ENCODE measurements at regions not wholly inside any gene's neighbourhood (a gene's known extent, or its start where the extent isn't known, plus 50 kb on each side); places are given as distances from the start of the nearest gene placed in this dataset.

GRCh38 chr12:111193496-111193895 lies 175.4 kb downstream of the PHETA1 start:
- H3K36me3 ChIP-seq = no peaks in the 10 kb centered on the region
- H3K9me3 ChIP-seq = no peaks in the 10 kb centered on the region
- H3K4me3 ChIP-seq = no peak overlapping the region
- TF ChIP-seq CTCF (IDR thresholded peaks at IDR 0.05) = no peak
- no peaks in the 10 kb centered on the region for H3K4me1 ChIP-seq
- no peak overlapping the region for H3K27ac ChIP-seq
- no peak for ATAC-seq
- no peak for DNase-seq
- intact Hi-C loops (cut with DNase I) = no loop called here
- H3K27me3 ChIP-seq = peaks cover 25% of the 10 kb centered on the region

GRCh38 chr12:111193067-111193466 lies 175.8 kb downstream of the PHETA1 start:
- Histone ChIP-seq H3K36me3 (no peaks in the 10 kb centered on the region), H3K4me3 (no peak overlapping the region), H3K9me3 (no peaks in the 10 kb centered on the region), H3K27ac (no peak overlapping the region), H3K27me3 (peaks cover 26% of the 10 kb centered on the region), H3K4me1 (no peaks in the 10 kb centered on the region)
- DNase-seq (no peak), ATAC-seq (no peak)
- intact Hi-C loops (cut with DNase I) = no loop called here
- no peak for TF ChIP-seq CTCF (IDR thresholded peaks at IDR 0.05)

GRCh38 chr12:111192647-111193046 lies 176.2 kb downstream of the PHETA1 start:
- Histone ChIP-seq H3K4me1 (no peaks in the 10 kb centered on the region), H3K36me3 (no peaks in the 10 kb centered on the region), H3K9me3 (no peaks in the 10 kb centered on the region), H3K27ac (no peak overlapping the region), H3K27me3 (peaks cover 26% of the 10 kb centered on the region), H3K4me3 (no peak overlapping the region)
- DNase-seq = no peak
- ATAC-seq = no peak
- TF ChIP-seq CTCF (IDR thresholded peaks at IDR 0.05) = no peak
- intact Hi-C loops (cut with DNase I) = no loop called here

GRCh38 chr12:111190741-111191526 lies 178.0 kb downstream of the PHETA1 start:
- Histone ChIP-seq H3K27me3 (peaks cover 22% of the 10 kb centered on the region), H3K4me3 (no peak overlapping the region), H3K4me1 (no peaks in the 10 kb centered on the region), H3K9me3 (no peaks in the 10 kb centered on the region), H3K27ac (no peak overlapping the region), H3K36me3 (no peaks in the 10 kb centered on the region)
- no peak for TF ChIP-seq CTCF (IDR thresholded peaks at IDR 0.05)
- ATAC-seq (no peak), DNase-seq (no peak)
- intact Hi-C loops (cut with DNase I) = no loop called here

- H3K4me1 ChIP-seq = no peaks in the 10 kb centered on the region
- H3K9me3 ChIP-seq = no peaks in the 10 kb centered on the region
- ATAC-seq (no peak), DNase-seq (no peak)
- intact Hi-C loops (cut with DNase I) = no loop called here
- H3K27ac ChIP-seq = no peak overlapping the region
- no peak overlapping the region for H3K4me3 ChIP-seq
- no peak for TF ChIP-seq CTCF (IDR thresholded peaks at IDR 0.05)
- no peaks in the 10 kb centered on the region for H3K36me3 ChIP-seq
- peaks cover 20% of the 10 kb centered on the region for H3K27me3 ChIP-seq
These were observed 179.1 kb downstream of the PHETA1 start for GRCh38 chr12:111189792-111190191.

Measured in upper lobe of right lung (tissue), 1 donor.